C4-2B (cell line): ENCODE measurements at regions not wholly inside any gene's neighbourhood (a gene's known extent, or its start where the extent isn't known, plus 50 kb on each side); places are given as distances from the start of the nearest gene placed in this dataset.

Experiments
- H3K27ac ChIP-seq: fragments of 450-650 bp; 2 replicates; pipeline ENCODE4 v1.5.1; 2017
- ZFX ChIP-seq: fragments of 450-650 bp; IDR thresholded peaks from 2 replicates; pipeline ENCODE4 v1.6.1; 2017
- TF ChIP-seq, protein P1 (sequence below): fragments of 450-650 bp; conservative IDR thresholded peaks from 2 replicates; pipeline ENCODE4 v1.5.1; 2017; ENCODE audit warnings: mild to moderate bottlenecking

- H3K27ac ChIP-seq, result no peak overlapping the region
- TF ChIP-seq, protein P1, sequence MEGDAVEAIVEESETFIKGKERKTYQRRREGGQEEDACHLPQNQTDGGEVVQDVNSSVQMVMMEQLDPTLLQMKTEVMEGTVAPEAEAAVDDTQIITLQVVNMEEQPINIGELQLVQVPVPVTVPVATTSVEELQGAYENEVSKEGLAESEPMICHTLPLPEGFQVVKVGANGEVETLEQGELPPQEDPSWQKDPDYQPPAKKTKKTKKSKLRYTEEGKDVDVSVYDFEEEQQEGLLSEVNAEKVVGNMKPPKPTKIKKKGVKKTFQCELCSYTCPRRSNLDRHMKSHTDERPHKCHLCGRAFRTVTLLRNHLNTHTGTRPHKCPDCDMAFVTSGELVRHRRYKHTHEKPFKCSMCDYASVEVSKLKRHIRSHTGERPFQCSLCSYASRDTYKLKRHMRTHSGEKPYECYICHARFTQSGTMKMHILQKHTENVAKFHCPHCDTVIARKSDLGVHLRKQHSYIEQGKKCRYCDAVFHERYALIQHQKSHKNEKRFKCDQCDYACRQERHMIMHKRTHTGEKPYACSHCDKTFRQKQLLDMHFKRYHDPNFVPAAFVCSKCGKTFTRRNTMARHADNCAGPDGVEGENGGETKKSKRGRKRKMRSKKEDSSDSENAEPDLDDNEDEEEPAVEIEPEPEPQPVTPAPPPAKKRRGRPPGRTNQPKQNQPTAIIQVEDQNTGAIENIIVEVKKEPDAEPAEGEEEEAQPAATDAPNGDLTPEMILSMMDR, result no peak
- no peak for TF ChIP-seq ZFX
These were observed 434.8 kb upstream of the CT83 start for GRCh38 chrX:116897526-116897925.

DNA sequence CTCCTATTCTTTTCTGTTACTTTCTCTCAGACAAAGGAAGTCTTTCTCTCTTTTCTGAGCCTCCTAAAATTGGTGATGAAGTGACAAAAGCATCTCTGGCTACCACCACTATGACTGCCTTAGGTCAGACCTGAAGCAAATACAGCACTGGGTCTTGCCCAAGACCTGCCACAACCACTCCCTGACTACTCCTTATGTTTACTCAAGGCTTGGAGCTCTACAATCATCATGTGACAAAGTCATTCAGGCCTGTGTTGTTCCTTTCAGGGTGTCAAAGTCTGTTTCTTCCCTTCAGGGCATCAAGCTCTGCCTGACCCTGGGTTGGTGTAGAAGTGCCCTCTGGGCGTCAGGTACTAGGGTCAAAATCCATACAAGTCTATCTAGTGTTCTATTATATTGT is 419.2 kb upstream of the CT83 start:
- no peak overlapping the region for H3K27ac ChIP-seq
- no peak for TF ChIP-seq ZFX
- TF ChIP-seq, protein P1, result no peak

- H3K27ac ChIP-seq, result no peak overlapping the region
- TF ChIP-seq, protein P1, result no peak
- TF ChIP-seq ZFX, result no peak
These were observed 410.9 kb upstream of the CT83 start for GRCh38 chrX:116873671-116874070.

DNA sequence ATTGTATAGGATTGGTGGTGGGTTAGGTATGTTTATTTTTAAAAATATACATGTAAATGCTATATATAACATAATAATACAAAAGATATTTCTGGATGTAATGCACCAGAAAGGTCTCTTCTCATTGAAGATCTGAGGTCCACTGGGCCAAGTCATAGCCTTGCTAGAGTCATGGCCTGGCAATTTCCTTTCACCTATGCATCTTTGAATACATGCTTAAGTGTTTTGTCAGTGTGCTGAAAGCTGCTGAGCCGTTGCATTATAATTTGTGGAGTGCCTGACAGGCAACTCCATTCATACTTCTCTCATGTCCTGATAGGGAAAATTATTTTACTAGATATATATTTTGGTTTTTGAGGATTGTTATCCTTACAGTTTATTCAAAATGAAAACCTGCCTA is 410.2 kb upstream of the CT83 start:
- no peak for TF ChIP-seq ZFX
- TF ChIP-seq, protein P1, result no peak
- no peak overlapping the region for H3K27ac ChIP-seq

DNA sequence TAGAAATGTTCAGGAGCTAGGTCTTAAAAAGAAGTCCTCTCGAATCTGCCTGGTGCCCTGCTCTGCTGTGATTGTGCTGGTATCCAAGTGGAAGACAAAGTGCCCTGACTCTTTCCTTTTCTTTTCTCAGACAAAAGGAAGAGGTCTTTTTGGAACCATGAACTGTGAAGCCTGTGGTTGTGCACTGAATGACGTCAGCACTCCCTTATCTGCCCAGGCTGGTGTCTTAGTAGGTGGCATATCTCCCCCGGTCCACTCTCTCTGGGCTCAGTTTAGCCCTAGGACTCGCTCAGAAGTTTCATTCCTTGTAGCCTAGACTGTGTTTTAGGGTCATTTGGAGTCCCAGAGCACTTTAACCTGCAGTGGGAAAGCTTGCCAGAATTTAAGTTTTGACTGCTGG is 400.3 kb upstream of the CT83 start:
- H3K27ac ChIP-seq, result no peak overlapping the region
- TF ChIP-seq ZFX, result no peak
- TF ChIP-seq, protein P1, result no peak

DNA sequence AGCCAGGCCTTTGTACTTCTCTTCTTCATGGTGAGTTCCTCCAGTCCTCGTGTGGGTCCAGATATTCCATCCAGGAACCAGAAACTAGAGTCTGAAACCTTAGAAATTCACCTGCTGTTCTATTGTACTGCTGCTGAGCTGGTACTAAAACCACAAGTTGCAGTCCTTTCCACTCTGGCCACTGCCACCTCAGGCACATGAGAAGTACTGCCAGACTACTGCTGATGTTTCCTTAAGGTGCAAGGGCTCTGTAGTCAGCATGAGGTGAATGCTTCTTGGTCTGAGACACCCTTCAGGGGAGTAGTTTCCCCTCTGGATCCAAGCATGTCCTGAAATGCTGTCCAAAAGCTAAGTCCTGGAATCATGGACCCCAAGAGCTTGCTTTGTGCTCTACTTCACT is 399.6 kb upstream of the CT83 start:
- no peak overlapping the region for H3K27ac ChIP-seq
- TF ChIP-seq ZFX, result no peak
- TF ChIP-seq, protein P1, result no peak

GRCh38 chrX:116841290-116841689 is 378.5 kb upstream of the CT83 start:
- TF ChIP-seq ZFX, result no peak
- TF ChIP-seq, protein P1, result no peak
- H3K27ac ChIP-seq, result no peak overlapping the region
